OCI-LY3 (cell line): ENCODE measurements at regions not wholly inside any gene's neighbourhood (a gene's known extent, or its start where the extent isn't known, plus 50 kb on each side); places are given as distances from the start of the nearest gene placed in this dataset.

ENCODE experiments used
- EZH2phosphoT487 ChIP-seq: fragments of 200-600 bp; shearing (Covaris generic); IDR thresholded peaks from 2 replicates; pipeline ENCODE4 v1.6.1; 2018; ENCODE audit warnings: antibody characterized with exemption, mixed run types, low read depth
- TF ChIP-seq, protein P1 (sequence below): fragments of 200-600, 300-600 bp; sonication (generic); IDR thresholded peaks from 2 replicates; pipeline ENCODE4 v1.5.1; 2014; ENCODE audit warnings: antibody characterized with exemption, low read length, low read depth

DNA sequence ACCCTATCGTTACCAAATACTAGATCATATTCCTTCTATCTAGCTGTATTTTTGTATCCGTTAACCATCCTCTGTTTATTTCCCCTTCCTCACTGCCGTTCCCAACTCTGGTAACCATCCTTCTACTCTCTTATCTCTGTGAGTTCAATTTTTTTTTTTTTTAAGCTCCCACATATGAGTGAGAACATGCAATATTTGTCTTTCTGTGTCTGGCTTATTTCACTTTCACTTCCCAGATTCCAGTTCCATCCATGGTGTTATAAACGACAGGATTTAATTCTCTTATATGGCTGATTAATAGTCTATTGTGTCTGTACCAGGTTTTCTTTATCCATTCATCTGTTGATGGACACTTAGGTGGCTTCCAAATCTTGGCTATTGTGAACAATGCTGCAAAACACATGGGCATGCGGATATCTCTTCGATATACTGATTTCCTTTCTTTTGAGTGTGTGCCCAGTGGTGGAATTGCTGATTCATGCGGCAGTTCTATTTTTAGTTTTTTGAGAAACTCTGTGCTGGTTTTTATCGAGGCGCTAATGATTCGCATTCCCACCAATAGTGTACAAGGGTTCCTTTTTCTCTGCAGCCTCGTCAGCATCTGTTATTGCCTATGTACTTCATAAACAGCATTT lies 599.6 kb downstream of the TMEM114 start:
- TF ChIP-seq, protein P1, sequence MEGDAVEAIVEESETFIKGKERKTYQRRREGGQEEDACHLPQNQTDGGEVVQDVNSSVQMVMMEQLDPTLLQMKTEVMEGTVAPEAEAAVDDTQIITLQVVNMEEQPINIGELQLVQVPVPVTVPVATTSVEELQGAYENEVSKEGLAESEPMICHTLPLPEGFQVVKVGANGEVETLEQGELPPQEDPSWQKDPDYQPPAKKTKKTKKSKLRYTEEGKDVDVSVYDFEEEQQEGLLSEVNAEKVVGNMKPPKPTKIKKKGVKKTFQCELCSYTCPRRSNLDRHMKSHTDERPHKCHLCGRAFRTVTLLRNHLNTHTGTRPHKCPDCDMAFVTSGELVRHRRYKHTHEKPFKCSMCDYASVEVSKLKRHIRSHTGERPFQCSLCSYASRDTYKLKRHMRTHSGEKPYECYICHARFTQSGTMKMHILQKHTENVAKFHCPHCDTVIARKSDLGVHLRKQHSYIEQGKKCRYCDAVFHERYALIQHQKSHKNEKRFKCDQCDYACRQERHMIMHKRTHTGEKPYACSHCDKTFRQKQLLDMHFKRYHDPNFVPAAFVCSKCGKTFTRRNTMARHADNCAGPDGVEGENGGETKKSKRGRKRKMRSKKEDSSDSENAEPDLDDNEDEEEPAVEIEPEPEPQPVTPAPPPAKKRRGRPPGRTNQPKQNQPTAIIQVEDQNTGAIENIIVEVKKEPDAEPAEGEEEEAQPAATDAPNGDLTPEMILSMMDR: no peak
- no peak for TF ChIP-seq EZH2phosphoT487
